ENCODE measurements at regions not wholly inside any gene's neighbourhood (a gene's known extent, or its start where the extent isn't known, plus 50 kb on each side); places are given as distances from the start of the nearest gene placed in this dataset.

GRCh38 chr22:49238181-49239141 lies 589.2 kb downstream of the BRD1 start:
- TF ChIP-seq JUND (IDR thresholded peaks at IDR 0.05; ENCODE audit: low read depth) = no peak
- in situ Hi-C loops (cut with HindIII; ENCODE audit: low pct_unique_long_range_greater_than_20kb, low sequenced_read_pairs) = no loop called here
- DNase-seq (ENCODE audit: low read depth in 1 of 2, low spot score in 1 of 2) = no peak

- in situ Hi-C loops (cut with HindIII; ENCODE audit: low pct_unique_long_range_greater_than_20kb, low sequenced_read_pairs) = no loop called here
- TF ChIP-seq JUND (IDR thresholded peaks at IDR 0.05; ENCODE audit: low read depth) = no peak
- no peak for DNase-seq (ENCODE audit: low read depth in 1 of 2, low spot score in 1 of 2)
Observed at GRCh38 chr22:49237703-49238102, 590.0 kb downstream of the BRD1 start.

- in situ Hi-C loops (cut with HindIII; ENCODE audit: low pct_unique_long_range_greater_than_20kb, low sequenced_read_pairs) = no loop called here
- DNase-seq (ENCODE audit: low read depth in 1 of 2, low spot score in 1 of 2) = no peak
- TF ChIP-seq JUND (IDR thresholded peaks at IDR 0.05; ENCODE audit: low read depth) = no peak
Observed at GRCh38 chr22:49237279-49237678, 590.4 kb downstream of the BRD1 start.

GRCh38 chr22:49236541-49237075 lies 591.1 kb downstream of the BRD1 start:
- no peak for DNase-seq (ENCODE audit: low read depth in 1 of 2, low spot score in 1 of 2)
- in situ Hi-C loops (cut with HindIII; ENCODE audit: low pct_unique_long_range_greater_than_20kb, low sequenced_read_pairs) = no loop called here
- no peak for TF ChIP-seq JUND (IDR thresholded peaks at IDR 0.05; ENCODE audit: low read depth)

GRCh38 chr22:49235463-49236300 lies 592.0 kb downstream of the BRD1 start:
- in situ Hi-C loops (cut with HindIII; ENCODE audit: low pct_unique_long_range_greater_than_20kb, low sequenced_read_pairs) = no loop called here
- DNase-seq (ENCODE audit: low read depth in 1 of 2, low spot score in 1 of 2) = peak in 1 of 2 experiments; percentile 2
- TF ChIP-seq JUND (IDR thresholded peaks at IDR 0.05; ENCODE audit: low read depth) = no peak

- DNase-seq (ENCODE audit: low read depth in 1 of 2, low spot score in 1 of 2) = no peak
- in situ Hi-C loops (cut with HindIII; ENCODE audit: low pct_unique_long_range_greater_than_20kb, low sequenced_read_pairs) = no loop called here
- TF ChIP-seq JUND (IDR thresholded peaks at IDR 0.05; ENCODE audit: low read depth) = no peak
Observed at GRCh38 chr22:49234459-49234858, 593.2 kb downstream of the BRD1 start.

- DNase-seq (ENCODE audit: low read depth in 1 of 2, low spot score in 1 of 2) = no peak
- in situ Hi-C loops (cut with HindIII; ENCODE audit: low pct_unique_long_range_greater_than_20kb, low sequenced_read_pairs) = no loop called here
- TF ChIP-seq JUND (IDR thresholded peaks at IDR 0.05; ENCODE audit: low read depth) = no peak
Observed at GRCh38 chr22:49233507-49234100, 594.1 kb downstream of the BRD1 start.

GRCh38 chr22:49232319-49233067 lies 595.2 kb downstream of the BRD1 start:
- DNase-seq (ENCODE audit: low read depth in 1 of 2, low spot score in 1 of 2) = no peak
- TF ChIP-seq JUND (IDR thresholded peaks at IDR 0.05; ENCODE audit: low read depth) = no peak

GRCh38 chr22:49230194-49230577 lies 597.5 kb downstream of the BRD1 start:
- peak in 1 of 2 experiments; percentile 30 for DNase-seq (ENCODE audit: low read depth in 1 of 2, low spot score in 1 of 2)
- no peak for TF ChIP-seq JUND (IDR thresholded peaks at IDR 0.05; ENCODE audit: low read depth)
- in situ Hi-C loops (cut with HindIII; ENCODE audit: low pct_unique_long_range_greater_than_20kb, low sequenced_read_pairs) = no loop called here

More at GRCh38 chr22:49232319-49233067, 595.2 kb downstream of the BRD1 start:
- in situ Hi-C loops (cut with HindIII; ENCODE audit: low pct_unique_long_range_greater_than_20kb, low sequenced_read_pairs) = no loop called here

GRCh38 chr22:49229483-49230193 lies 598.0 kb downstream of the BRD1 start:
- DNase-seq (ENCODE audit: low read depth in 1 of 2, low spot score in 1 of 2) = no peak
- no peak for TF ChIP-seq JUND (IDR thresholded peaks at IDR 0.05; ENCODE audit: low read depth)
- in situ Hi-C loops (cut with HindIII; ENCODE audit: low pct_unique_long_range_greater_than_20kb, low sequenced_read_pairs) = no loop called here

GRCh38 chr22:49228431-49229037 lies 599.1 kb downstream of the BRD1 start:
- DNase-seq (ENCODE audit: low read depth in 1 of 2, low spot score in 1 of 2) = no peak
- in situ Hi-C loops (cut with HindIII; ENCODE audit: low pct_unique_long_range_greater_than_20kb, low sequenced_read_pairs) = no loop called here

More at GRCh38 chr22:49228431-49229037, 599.1 kb downstream of the BRD1 start:
- TF ChIP-seq JUND (IDR thresholded peaks at IDR 0.05; ENCODE audit: low read depth) = no peak
